Gastrocnemius medialis (tissue), 4 donors: ENCODE measurements at regions not wholly inside any gene's neighbourhood (a gene's known extent, or its start where the extent isn't known, plus 50 kb on each side); places are given as distances from the start of the nearest gene placed in this dataset.

Experiments
- ATAC-seq, 2 donors: fragments of 150-250 bp; one replicate each; pipeline ENCODE4 v1.9.1; 2016
- DNase-seq, 2 donors: peaks; one replicate each; pipeline ENCODE4 v3.0.0-alpha.2; 2019
- H3K27ac ChIP-seq, 4 donors: fragments of 200-600 bp; sonication (generic); 1 replicate in 1 of 4; 2 replicates in 3 of 4; pipeline ENCODE4 v1.5.1; 2016 to 2018; ENCODE audit warnings: mild to moderate bottlenecking in 2 of 4, moderate library complexity in 1 of 4
- H3K27me3 ChIP-seq, 3 donors: fragments of 200-600 bp; sonication (generic) in 2 of 3; 1 replicate in 1 of 3; 2 replicates in 2 of 3; pipeline versions ENCODE4 v1.5.1 to v1.6.0; 2016 to 2019; ENCODE audit warnings: mild to moderate bottlenecking in 1 of 3, moderate library complexity in 1 of 3
- H3K36me3 ChIP-seq, 2 donors: fragments of 200-600 bp; sonication (generic) in 1 of 2; one replicate each; pipeline ENCODE4 v1.5.1; 2017 to 2018
- H3K4me1 ChIP-seq, 2 donors: fragments of 200-600 bp; sonication (generic) in 1 of 2; one replicate each; pipeline ENCODE4 v1.5.1; 2016 to 2017; ENCODE audit warnings: mild to moderate bottlenecking in 2 of 2
- H3K4me3 ChIP-seq, 4 donors: fragments of 200-600 bp; sonication (generic) in 3 of 4; 1 replicate in 1 of 4; 2 replicates in 3 of 4; pipeline ENCODE4 v1.5.1; 2016 to 2019; ENCODE audit warnings: mild to moderate bottlenecking in 2 of 4
- H3K9me3 ChIP-seq, 3 donors: fragments of 200-600 bp; sonication (generic) in 2 of 3; 1 replicate in 1 of 3; 2 replicates in 2 of 3; pipeline ENCODE4 v1.5.1; 2016 to 2019
- POLR2A ChIP-seq, 2 donors: fragments of 450-650 bp; IDR thresholded peaks; one replicate each; pipeline ENCODE4 v1.6.1; 2017; ENCODE audit warnings: antibody characterized with exemption in 2 of 2, mild to moderate bottlenecking in 2 of 2, moderate library complexity in 2 of 2
- in situ Hi-C, 4 donors: fragments of 200-750 bp; cut with MboI; loops; one replicate each; pipeline versions ENCODE4 v1.15.0 to v1.8.0; 2017; ENCODE audit warnings: low sequenced_read_pairs in 4 of 4
- intact Hi-C: fragments of 100-400 bp; cut with DNase I; formaldehyde crosslinking; loops from one replicate; pipeline ENCODE4 v1.15.1; 2023; ENCODE audit warnings: low total_unique reads
- TF ChIP-seq, protein P1 (sequence below), 5 experiments: fragments of 450-650 bp in 3 of 5; fragments of 200-600 bp in 2 of 5; sonication (generic) in 2 of 5; IDR thresholded peaks in 4 of 5; conservative IDR thresholded peaks in 1 of 5; 1 replicate in 4 of 5; 2 replicates in 1 of 5; pipeline ENCODE4 v1.5.1; 2016 to 2019; ENCODE audit warnings: antibody characterized with exemption in 5 of 5, mild to moderate bottlenecking in 3 of 5, moderate library complexity in 3 of 5

DNA sequence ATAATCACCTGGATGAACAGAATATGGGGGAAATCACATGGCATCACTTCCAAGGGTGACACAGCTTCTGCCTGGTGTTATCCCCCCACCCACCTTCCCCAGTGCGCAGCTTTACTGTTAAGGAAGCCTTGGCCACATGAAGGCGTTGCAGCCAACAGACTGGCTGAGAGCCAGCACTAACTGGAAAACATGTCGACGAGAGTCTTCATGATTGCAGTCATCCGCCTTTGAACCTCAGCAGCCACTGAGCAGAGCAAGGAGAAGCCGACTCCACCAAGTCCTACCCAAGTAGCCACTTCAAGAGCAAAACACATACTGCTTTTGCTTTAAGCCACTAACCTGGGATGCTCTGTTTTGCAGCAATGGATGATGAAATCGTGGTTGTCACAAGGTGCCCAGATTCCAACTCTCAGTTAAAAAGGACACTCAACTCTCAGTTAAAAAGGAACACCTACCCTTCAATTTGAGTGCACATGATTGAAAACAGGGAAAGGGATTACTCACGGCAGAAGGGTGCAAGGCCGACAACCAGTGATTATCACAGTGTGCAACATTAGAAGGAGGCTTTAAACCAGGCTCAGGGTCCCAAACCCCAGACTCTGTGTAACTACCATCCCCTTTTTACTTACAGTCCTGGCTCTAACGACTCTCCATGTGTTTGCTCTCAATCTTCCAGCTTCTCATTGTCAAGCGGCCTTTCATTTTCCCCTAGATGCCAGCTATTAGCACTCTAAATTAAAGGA is 149.1 kb downstream of the KLF12 start:
- Histone ChIP-seq H3K27ac (no peak overlapping the region), H3K4me3 (no peak overlapping the region), H3K27me3 (no peaks in the 10 kb centered on the region), H3K36me3 (no peaks in the 10 kb centered on the region), H3K9me3 (no peaks in the 10 kb centered on the region), H3K4me1 (peaks cover 11 to 23% of the 10 kb centered on the region in 2 donors)
- TF ChIP-seq, protein P1, sequence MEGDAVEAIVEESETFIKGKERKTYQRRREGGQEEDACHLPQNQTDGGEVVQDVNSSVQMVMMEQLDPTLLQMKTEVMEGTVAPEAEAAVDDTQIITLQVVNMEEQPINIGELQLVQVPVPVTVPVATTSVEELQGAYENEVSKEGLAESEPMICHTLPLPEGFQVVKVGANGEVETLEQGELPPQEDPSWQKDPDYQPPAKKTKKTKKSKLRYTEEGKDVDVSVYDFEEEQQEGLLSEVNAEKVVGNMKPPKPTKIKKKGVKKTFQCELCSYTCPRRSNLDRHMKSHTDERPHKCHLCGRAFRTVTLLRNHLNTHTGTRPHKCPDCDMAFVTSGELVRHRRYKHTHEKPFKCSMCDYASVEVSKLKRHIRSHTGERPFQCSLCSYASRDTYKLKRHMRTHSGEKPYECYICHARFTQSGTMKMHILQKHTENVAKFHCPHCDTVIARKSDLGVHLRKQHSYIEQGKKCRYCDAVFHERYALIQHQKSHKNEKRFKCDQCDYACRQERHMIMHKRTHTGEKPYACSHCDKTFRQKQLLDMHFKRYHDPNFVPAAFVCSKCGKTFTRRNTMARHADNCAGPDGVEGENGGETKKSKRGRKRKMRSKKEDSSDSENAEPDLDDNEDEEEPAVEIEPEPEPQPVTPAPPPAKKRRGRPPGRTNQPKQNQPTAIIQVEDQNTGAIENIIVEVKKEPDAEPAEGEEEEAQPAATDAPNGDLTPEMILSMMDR (IDR thresholded peaks at IDR 0.05 in 4 of 5, conservative IDR thresholded peaks at IDR 0.05 in 1 of 5): no peak
- no peak for TF ChIP-seq POLR2A (IDR thresholded peaks at IDR 0.05)
- no peak for ATAC-seq
- in situ Hi-C loops (no loop called here), intact Hi-C loops (no loop called here)
- no peak for DNase-seq

DNA sequence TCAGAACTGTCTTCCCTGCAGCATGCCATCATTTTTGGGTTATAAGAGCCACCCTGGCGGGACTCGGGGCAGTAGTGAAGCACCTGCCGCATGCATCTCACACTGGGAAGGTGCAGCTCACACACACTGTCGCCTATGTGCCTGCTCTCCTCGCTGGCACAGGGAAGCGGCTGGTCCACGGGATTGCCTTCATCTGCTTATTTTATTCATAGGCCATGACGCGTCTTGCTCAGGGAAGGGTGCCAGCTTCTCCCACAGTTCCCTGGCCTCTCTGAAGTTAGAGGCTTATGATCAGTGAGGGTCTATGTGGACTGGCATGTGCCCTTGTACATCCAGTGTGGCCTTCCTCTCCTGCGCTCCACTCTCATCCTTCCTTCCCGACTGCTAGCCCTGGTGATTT is 150.0 kb downstream of the KLF12 start:
- ATAC-seq (no peak), DNase-seq (no peak)
- peaks cover 11 to 23% of the 10 kb centered on the region in 2 donors for H3K4me1 ChIP-seq
- no peaks in the 10 kb centered on the region for H3K9me3 ChIP-seq
- no peaks in the 10 kb centered on the region for H3K27me3 ChIP-seq
- no peak overlapping the region for H3K27ac ChIP-seq
- no peak overlapping the region for H3K4me3 ChIP-seq
- H3K36me3 ChIP-seq: no peaks in the 10 kb centered on the region
- TF ChIP-seq POLR2A (IDR thresholded peaks at IDR 0.05): no peak
- TF ChIP-seq, protein P1 (IDR thresholded peaks at IDR 0.05 in 4 of 5, conservative IDR thresholded peaks at IDR 0.05 in 1 of 5): no peak
- intact Hi-C loops: no loop called here
- in situ Hi-C loops: no loop called here

DNA sequence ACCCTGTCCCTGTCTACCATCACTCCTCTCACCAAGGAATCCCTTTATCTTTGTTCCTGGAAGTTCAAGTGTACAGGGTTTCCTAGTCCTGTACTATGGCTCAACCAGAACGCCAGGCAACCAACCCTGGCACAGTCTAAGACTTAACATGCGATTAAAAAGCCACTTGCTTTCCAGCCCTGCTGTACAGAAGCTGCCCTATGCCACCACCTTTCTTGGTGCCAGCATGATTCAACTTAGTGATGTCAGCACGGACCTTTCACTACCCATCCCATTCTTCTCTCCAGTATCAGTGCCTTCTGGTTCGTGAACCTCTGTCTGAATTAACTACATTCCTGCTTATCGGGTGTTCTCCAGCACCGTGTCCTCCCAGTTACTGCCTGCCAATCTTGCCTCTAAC is 151.1 kb downstream of the KLF12 start:
- intact Hi-C loops: no loop called here
- ATAC-seq (no peak), DNase-seq (no peak)
- Histone ChIP-seq H3K4me1 (peaks cover 4 to 24% of the 10 kb centered on the region in 2 donors), H3K36me3 (no peaks in the 10 kb centered on the region), H3K4me3 (no peak overlapping the region), H3K27ac (no peak overlapping the region), H3K9me3 (no peaks in the 10 kb centered on the region), H3K27me3 (no peaks in the 10 kb centered on the region)
- in situ Hi-C loops: no loop called here
- TF ChIP-seq, protein P1 (IDR thresholded peaks at IDR 0.05 in 4 of 5, conservative IDR thresholded peaks at IDR 0.05 in 1 of 5): no peak
- TF ChIP-seq POLR2A (IDR thresholded peaks at IDR 0.05): no peak

DNA sequence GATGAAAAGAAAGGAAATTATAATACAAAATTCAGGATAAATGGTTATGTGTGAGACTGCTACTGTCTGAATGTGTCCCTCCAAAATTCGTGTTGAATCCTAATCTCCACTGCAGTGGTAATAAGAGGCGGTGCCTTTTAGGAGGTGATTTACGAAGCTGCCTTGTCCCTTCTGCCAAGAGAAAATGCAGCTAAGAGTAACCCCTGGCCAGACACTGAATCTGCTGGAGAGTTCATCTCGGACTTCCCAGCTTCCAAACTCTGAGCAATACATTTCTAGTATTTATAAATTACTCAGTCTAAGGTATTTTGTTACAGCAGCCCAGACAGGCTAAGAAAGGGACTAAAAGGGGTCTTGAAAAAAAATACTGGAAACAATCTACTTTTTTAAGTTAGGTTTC is 152.6 kb downstream of the KLF12 start:
- intact Hi-C loops: no loop called here
- H3K27ac ChIP-seq: no peak overlapping the region
- no peak for TF ChIP-seq POLR2A (IDR thresholded peaks at IDR 0.05)
- TF ChIP-seq, protein P1 (IDR thresholded peaks at IDR 0.05 in 4 of 5, conservative IDR thresholded peaks at IDR 0.05 in 1 of 5): no peak
- H3K9me3 ChIP-seq: no peaks in the 10 kb centered on the region
- H3K4me3 ChIP-seq: no peak overlapping the region
- in situ Hi-C loops: no loop called here
- H3K36me3 ChIP-seq: no peaks in the 10 kb centered on the region
- peak in 1 of 2 donors; percentile 33 for ATAC-seq
- no peaks in the 10 kb centered on the region for H3K27me3 ChIP-seq
- no peak for DNase-seq
- peaks cover 12 to 28% of the 10 kb centered on the region in 2 donors for H3K4me1 ChIP-seq

DNA sequence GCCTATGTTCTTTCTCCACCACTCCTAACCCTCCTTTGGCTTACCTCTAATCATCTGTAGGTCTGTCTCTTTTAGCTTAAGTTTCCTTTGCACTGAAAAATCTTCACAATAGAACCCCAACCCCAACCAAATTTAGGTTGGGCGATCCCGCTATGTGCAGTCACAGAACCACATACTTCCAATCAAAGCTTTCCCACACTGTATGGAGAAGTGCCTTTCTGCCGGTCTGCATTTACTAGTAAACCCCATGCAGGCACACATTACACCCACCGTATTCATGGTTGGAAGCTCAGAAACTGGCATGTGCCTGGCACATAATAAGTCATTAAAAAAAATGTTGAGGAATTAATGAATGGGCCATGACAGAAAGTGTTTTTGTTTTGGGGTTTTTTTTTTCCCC is 158.4 kb downstream of the KLF12 start:
- in situ Hi-C loops: no loop called here
- peaks cover 9 to 20% of the 10 kb centered on the region in 2 donors for H3K4me1 ChIP-seq

More for the DNA sequence above, 158.4 kb downstream of the KLF12 start:
- Histone ChIP-seq H3K27ac (no peak overlapping the region), H3K9me3 (no peaks in the 10 kb centered on the region), H3K27me3 (no peaks in the 10 kb centered on the region), H3K4me3 (no peak overlapping the region), H3K36me3 (no peaks in the 10 kb centered on the region)
- DNase-seq: no peak
- no peak for ATAC-seq
- TF ChIP-seq POLR2A (IDR thresholded peaks at IDR 0.05): no peak
- TF ChIP-seq, protein P1 (IDR thresholded peaks at IDR 0.05 in 4 of 5, conservative IDR thresholded peaks at IDR 0.05 in 1 of 5): no peak
- intact Hi-C loops: no loop called here
